HepG2 (cell line): ENCODE measurements at regions not wholly inside any gene's neighbourhood (a gene's known extent, or its start where the extent isn't known, plus 50 kb on each side); places are given as distances from the start of the nearest gene placed in this dataset.

ENCODE experiments used
- ATAC-seq: fragments of 200-7000 bp; cut with Tn5 transposase; 3 replicates; pipeline ENCODE4 v1.9.1; 2020; ENCODE audit warnings: mild to moderate bottlenecking, moderate library complexity
- BruUV-seq: library from RNA; stranded (reverse); fragments of 400-500 nt; replicated peaks from 2 replicates; lab custom pipeline; 2021; lab: Mats Ljungman, UMichigan
- CTCF ChIA-PET: fragments of 300-600 bp; formaldehyde crosslinking; extraction: SDS; loops from one replicate; lab custom pipeline; 2021; ENCODE audit warnings: low total read pairs, inconsistent platforms, low intra/inter-chr PET ratio; lab: Yijun Ruan, JAX
- POLR2A ChIA-PET: fragments of 350-600 bp; sonication (Branson Sonifier 250); formaldehyde crosslinking; loops from one replicate; lab custom pipeline; 2020; ENCODE audit warnings: antibody characterized with exemption, inconsistent platforms; lab: Yijun Ruan, JAX
- DNase-seq: peaks from one replicate; pipeline ENCODE4 v3.0.0-alpha.2; 2015; ENCODE audit warnings: low spot score
- FAIRE-seq: peaks from 3 replicates; lab custom pipeline; 2011; peaks lifted over from hg19 to GRCh38; lab: Jason Lieb, UNC
- H2AFZ ChIP-seq: one replicate; pipeline ENCODE4 v1.6.1; 2011; ENCODE audit warnings: low read length, inconsistent platforms
- H3K27ac ChIP-seq: fragments of 300-600 bp; 3 replicates; pipeline ENCODE4 v1.8.0; 2011; ENCODE audit warnings: mixed run types, mild to moderate bottlenecking, mixed read lengths, low read length, inconsistent platforms; ENCODE audit not compliant: insufficient read depth; ENCODE audit errors: extremely low read length
- H3K27me3 ChIP-seq, 2 experiments: fragments of 200-600 bp in 1 of 2; 2 replicates in 1 of 2; 3 replicates in 1 of 2; pipeline versions ENCODE4 v1.6.0 to v1.8.0; 2011; ENCODE audit warnings: low read length in 2 of 2, mild to moderate bottlenecking in 2 of 2, moderate library complexity in 2 of 2, inconsistent platforms in 1 of 2; ENCODE audit not compliant: insufficient read depth in 2 of 2, control insufficient read depth in 1 of 2
- H3K36me3 ChIP-seq, 2 experiments: fragments of 200-600 bp in 1 of 2; replicated peaks in 1 of 2; 2 replicates in 1 of 2; 3 replicates in 1 of 2; pipeline versions ENCODE4 v1.5.1 to v1.8.0; 2011; ENCODE audit warnings: low read length in 2 of 2, inconsistent platforms in 1 of 2; ENCODE audit not compliant: insufficient read depth in 2 of 2, control insufficient read depth in 1 of 2
- H3K4me1 ChIP-seq: 2 replicates; pipeline ENCODE4 v1.5.1; 2012; ENCODE audit warnings: low read length, inconsistent platforms; ENCODE audit not compliant: insufficient read depth
- H3K4me2 ChIP-seq: 2 replicates; pipeline ENCODE4 v1.6.0; 2011; ENCODE audit warnings: low read depth, low read length, inconsistent platforms
- H3K4me3 ChIP-seq, 3 experiments: fragments of 200-600 bp in 1 of 3; sonication (generic), shearing (Covaris generic) in 1 of 3; replicated peaks in 1 of 3; 2 replicates each; pipeline ENCODE4 v1.5.1; 2011 to 2016; ENCODE audit warnings: low read length in 3 of 3, inconsistent platforms in 2 of 3, low read depth in 2 of 3, mild to moderate bottlenecking in 2 of 3, control low read depth in 1 of 3, mixed read lengths in 1 of 3; ENCODE audit not compliant: insufficient read depth in 1 of 3
- H3K79me2 ChIP-seq: one replicate; pipeline ENCODE4 v1.6.1; 2011; ENCODE audit warnings: low read length, inconsistent platforms; ENCODE audit not compliant: insufficient read depth
- H3K9ac ChIP-seq: 2 replicates; pipeline ENCODE4 v1.6.0; 2011; ENCODE audit warnings: mild to moderate bottlenecking, low read depth, low read length, inconsistent platforms; ENCODE audit not compliant: insufficient read depth
- H3K9me3 ChIP-seq: 2 replicates; pipeline ENCODE4 v1.5.1; 2012; ENCODE audit warnings: mild to moderate bottlenecking, low read length
- H4K20me1 ChIP-seq: 2 replicates; pipeline ENCODE4 v1.6.0; 2011; ENCODE audit warnings: inconsistent platforms, mild to moderate bottlenecking, low read length, moderate library complexity; ENCODE audit not compliant: insufficient read depth
- AGO2 ChIP-seq: fragments of 200-400 bp; formaldehyde crosslinking; optimal IDR thresholded peaks from 2 replicates; pipeline ENCODE3; 2017; ENCODE audit warnings: mild to moderate bottlenecking, low read depth, low read length, moderate library complexity
- CC2D1A ChIP-seq: sonication (generic); formaldehyde crosslinking; IDR thresholded peaks from 2 replicates; pipeline ENCODE4 v1.8.1; 2023; ENCODE audit warnings: mild to moderate bottlenecking, missing genetic modification reagents
- DNMT3B ChIP-seq: conservative IDR thresholded peaks from 2 replicates; pipeline ENCODE4 v1.6.1; 2016; ENCODE audit warnings: missing biosample characterization, control low read depth
- FIP1L1 ChIP-seq: fragments of 200-400 bp; formaldehyde crosslinking; IDR thresholded peaks from 2 replicates; pipeline ENCODE4 v1.6.1; 2018; ENCODE audit warnings: low read depth, mild to moderate bottlenecking, low read length, moderate library complexity, borderline replicate concordance; ENCODE audit not compliant: insufficient read depth
- GABPA ChIP-seq, 2 experiments: IDR thresholded peaks; 2 replicates each; pipeline ENCODE4 v1.6.1; 2011 to 2016; ENCODE audit warnings: low read depth in 2 of 2, low read length in 1 of 2, missing biosample characterization in 1 of 2, missing genetic modification characterization in 1 of 2
- KMT2A ChIP-seq: sonication (generic); formaldehyde crosslinking; IDR thresholded peaks from 2 replicates; pipeline ENCODE4 v1.4.0; 2020; ENCODE audit warnings: missing genetic modification reagents
- MIER2 ChIP-seq: IDR thresholded peaks from 2 replicates; pipeline ENCODE4 v1.6.1; 2016; ENCODE audit warnings: missing biosample characterization, missing genetic modification reagents
- PHF8 ChIP-seq: sonication (generic); formaldehyde crosslinking; IDR thresholded peaks from 2 replicates; pipeline ENCODE4 v1.5.0; 2020; ENCODE audit warnings: missing genetic modification reagents
- POLR2A ChIP-seq, 2 experiments: IDR thresholded peaks; 2 replicates each; pipeline ENCODE4 v1.6.1; 2011; ENCODE audit warnings: low read depth in 2 of 2, low read length in 2 of 2, mild to moderate bottlenecking in 1 of 2, moderate library complexity in 1 of 2; ENCODE audit not compliant: insufficient read depth in 1 of 2
- TOE1 ChIP-seq: sonication (generic); formaldehyde crosslinking; IDR thresholded peaks from 2 replicates; pipeline ENCODE4 v1.4.0; 2020; ENCODE audit warnings: mild to moderate bottlenecking, missing genetic modification reagents
- ZC3H4 ChIP-seq: sonication (generic); formaldehyde crosslinking; IDR thresholded peaks from 2 replicates; pipeline ENCODE4 v1.4.0; 2020; ENCODE audit warnings: missing genetic modification reagents, borderline replicate concordance
- ZNF337 ChIP-seq: sonication (generic); formaldehyde crosslinking; IDR thresholded peaks from 2 replicates; pipeline ENCODE4 v1.5.1; 2020; ENCODE audit warnings: missing genetic modification reagents, low read depth, mild to moderate bottlenecking, borderline replicate concordance
- ZNF766 ChIP-seq: sonication (generic); formaldehyde crosslinking; IDR thresholded peaks from 2 replicates; pipeline ENCODE4 v1.5.0; 2020; ENCODE audit warnings: missing genetic modification reagents, borderline replicate concordance
- WGBS: methylation state at CpG from one replicate; pipeline ENCODE4 v1.1.6; 2017; ENCODE audit warnings: low lambda C conversion rate; 5-methylcytosine and 5-hydroxymethylcytosine counted together
- in situ Hi-C: cut with HindIII; loops from 2 replicates; pipeline ENCODE4 v1.10.0; 2017; ENCODE audit warnings: low pct_unique_long_range_greater_than_20kb; ENCODE audit not compliant: extremely low pct_ligation_motif_present
- intact Hi-C: fragments of 100-400 bp; cut with micrococcal nuclease; formaldehyde crosslinking; loops from one replicate; pipeline ENCODE4 v1.10.0; 2022; ENCODE audit not compliant: unreplicated experiment
- TF ChIP-seq, protein P1 (sequence below): sonication (generic); formaldehyde crosslinking; IDR thresholded peaks from 2 replicates; pipeline ENCODE4 v1.5.1; 2020; ENCODE audit warnings: missing genetic modification reagents, mild to moderate bottlenecking, borderline replicate concordance
- TF ChIP-seq, protein P2 (sequence below): sonication (generic); formaldehyde crosslinking; IDR thresholded peaks from 2 replicates; pipeline ENCODE4 v1.5.1; 2020; ENCODE audit warnings: mild to moderate bottlenecking, missing genetic modification reagents, borderline replicate concordance

DNA sequence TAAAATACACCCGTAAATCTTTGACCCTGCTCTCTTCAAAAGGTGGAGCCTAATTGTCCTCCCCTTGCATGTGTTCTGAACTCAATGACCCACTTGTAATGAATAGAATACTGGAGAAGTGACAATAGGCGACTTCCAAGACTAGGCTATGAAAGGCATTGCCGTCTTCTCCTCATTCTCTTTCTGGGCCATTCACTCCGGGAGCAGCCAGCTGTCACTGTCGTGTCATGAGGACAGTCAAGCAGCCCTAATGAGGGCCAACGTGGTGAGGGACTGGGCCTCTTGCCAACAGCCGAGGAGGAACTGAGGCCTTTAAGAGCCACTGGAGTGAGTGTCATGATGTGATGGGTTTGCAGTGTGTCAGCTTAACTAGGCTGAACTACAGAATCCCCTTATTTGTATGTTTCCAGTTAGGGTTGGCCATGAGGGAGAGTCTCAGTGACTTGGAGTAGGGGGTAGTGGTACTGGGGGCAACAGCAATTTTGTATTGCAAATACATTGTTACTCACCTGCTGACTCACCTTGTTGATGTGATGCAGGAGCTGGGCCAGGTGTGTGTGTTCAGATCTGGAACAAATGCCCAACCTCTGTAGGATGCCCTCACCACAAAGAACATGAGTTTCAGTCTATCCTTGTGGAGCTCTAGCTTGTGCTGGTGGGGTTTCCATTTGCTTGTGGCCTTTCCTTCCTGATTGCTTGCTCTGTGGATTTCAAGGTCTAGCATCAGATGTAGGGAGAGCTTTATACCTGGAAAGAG, 188.5 kb upstream of the PROK2 start:
- H3K4me1 ChIP-seq: no peaks in the 10 kb centered on the region
- H3K4me2 ChIP-seq: no peak overlapping the region
- no peaks in the 10 kb centered on the region; a peak in 2 of 5 replicates for H3K27me3 ChIP-seq
- H3K36me3 ChIP-seq: no peaks in the 10 kb centered on the region
- BruUV-seq: no TSS peak
- H3K4me3 ChIP-seq: no peak overlapping the region
- TF ChIP-seq ZNF337 (CRISPR knock-in tag) (no peak), POLR2A (IDR thresholded peaks at IDR 0.05; ENCODE audit: insufficient read depth in 1 of 2, low read depth in 2 of 2, low read length in 2 of 2) (no peak), CC2D1A (CRISPR knock-in tag) (no peak), TOE1 (CRISPR knock-in tag) (no peak), PHF8 (no peak), DNMT3B (CRISPR knock-in tag) (no peak), FIP1L1 (no peak), ZNF766 (CRISPR knock-in tag) (no peak), KMT2A (CRISPR knock-in tag) (no peak), ZC3H4 (CRISPR knock-in tag) (no peak), GABPA (IDR thresholded peaks at IDR 0.05; ENCODE audit: low read depth, low read length) (no peak), GABPA (CRISPR knock-in tag; IDR thresholded peaks at IDR 0.05; ENCODE audit: low read depth) (no peak), AGO2 (no peak), MIER2 (CRISPR knock-in tag) (no peak)
- TF ChIP-seq, protein P1, sequence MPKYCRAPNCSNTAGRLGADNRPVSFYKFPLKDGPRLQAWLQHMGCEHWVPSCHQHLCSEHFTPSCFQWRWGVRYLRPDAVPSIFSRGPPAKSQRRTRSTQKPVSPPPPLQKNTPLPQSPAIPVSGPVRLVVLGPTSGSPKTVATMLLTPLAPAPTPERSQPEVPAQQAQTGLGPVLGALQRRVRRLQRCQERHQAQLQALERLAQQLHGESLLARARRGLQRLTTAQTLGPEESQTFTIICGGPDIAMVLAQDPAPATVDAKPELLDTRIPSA: no peak
- TF ChIP-seq, protein P2, sequence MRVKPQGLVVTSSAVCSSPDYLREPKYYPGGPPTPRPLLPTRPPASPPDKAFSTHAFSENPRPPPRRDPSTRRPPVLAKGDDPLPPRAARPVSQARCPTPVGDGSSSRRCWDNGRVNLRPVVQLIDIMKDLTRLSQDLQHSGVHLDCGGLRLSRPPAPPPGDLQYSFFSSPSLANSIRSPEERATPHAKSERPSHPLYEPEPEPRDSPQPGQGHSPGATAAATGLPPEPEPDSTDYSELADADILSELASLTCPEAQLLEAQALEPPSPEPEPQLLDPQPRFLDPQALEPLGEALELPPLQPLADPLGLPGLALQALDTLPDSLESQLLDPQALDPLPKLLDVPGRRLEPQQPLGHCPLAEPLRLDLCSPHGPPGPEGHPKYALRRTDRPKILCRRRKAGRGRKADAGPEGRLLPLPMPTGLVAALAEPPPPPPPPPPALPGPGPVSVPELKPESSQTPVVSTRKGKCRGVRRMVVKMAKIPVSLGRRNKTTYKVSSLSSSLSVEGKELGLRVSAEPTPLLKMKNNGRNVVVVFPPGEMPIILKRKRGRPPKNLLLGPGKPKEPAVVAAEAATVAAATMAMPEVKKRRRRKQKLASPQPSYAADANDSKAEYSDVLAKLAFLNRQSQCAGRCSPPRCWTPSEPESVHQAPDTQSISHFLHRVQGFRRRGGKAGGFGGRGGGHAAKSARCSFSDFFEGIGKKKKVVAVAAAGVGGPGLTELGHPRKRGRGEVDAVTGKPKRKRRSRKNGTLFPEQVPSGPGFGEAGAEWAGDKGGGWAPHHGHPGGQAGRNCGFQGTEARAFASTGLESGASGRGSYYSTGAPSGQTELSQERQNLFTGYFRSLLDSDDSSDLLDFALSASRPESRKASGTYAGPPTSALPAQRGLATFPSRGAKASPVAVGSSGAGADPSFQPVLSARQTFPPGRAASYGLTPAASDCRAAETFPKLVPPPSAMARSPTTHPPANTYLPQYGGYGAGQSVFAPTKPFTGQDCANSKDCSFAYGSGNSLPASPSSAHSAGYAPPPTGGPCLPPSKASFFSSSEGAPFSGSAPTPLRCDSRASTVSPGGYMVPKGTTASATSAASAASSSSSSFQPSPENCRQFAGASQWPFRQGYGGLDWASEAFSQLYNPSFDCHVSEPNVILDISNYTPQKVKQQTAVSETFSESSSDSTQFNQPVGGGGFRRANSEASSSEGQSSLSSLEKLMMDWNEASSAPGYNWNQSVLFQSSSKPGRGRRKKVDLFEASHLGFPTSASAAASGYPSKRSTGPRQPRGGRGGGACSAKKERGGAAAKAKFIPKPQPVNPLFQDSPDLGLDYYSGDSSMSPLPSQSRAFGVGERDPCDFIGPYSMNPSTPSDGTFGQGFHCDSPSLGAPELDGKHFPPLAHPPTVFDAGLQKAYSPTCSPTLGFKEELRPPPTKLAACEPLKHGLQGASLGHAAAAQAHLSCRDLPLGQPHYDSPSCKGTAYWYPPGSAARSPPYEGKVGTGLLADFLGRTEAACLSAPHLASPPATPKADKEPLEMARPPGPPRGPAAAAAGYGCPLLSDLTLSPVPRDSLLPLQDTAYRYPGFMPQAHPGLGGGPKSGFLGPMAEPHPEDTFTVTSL (CRISPR knock-in tag): no peak
- TF ChIP-seq, all 625 proteins: peak for 0
- Histone ChIP-seq H3K9me3 (no peaks in the 10 kb centered on the region), H2AFZ (no peak overlapping the region), H3K9ac (no peak overlapping the region), H3K27ac (no peak overlapping the region), H4K20me1 (no peaks in the 10 kb centered on the region), H3K79me2 (no peaks in the 10 kb centered on the region)
- WGBS: 11% methylated on average over 6 of the region's 7 CpGs
- in situ Hi-C loops (loop anchor here (25.0 kb wide), 1 partner anchor 839 kb away; no protein-coding TSS in a partner anchor), intact Hi-C loops (no loop called here)
- ChIA-PET CTCF (no interaction called here), POLR2A (no interaction called here)
- DNase-seq: no peak
- no peak for ATAC-seq
- FAIRE-seq: no peak
